HG03520 (cell line): ENCODE measurements at regions not wholly inside any gene's neighbourhood (a gene's known extent, or its start where the extent isn't known, plus 50 kb on each side); places are given as distances from the start of the nearest gene placed in this dataset.
"Not testable (repeated sequence)": the region's sequence is repeated elsewhere in the genome, so short reads cannot be mapped to it uniquely, and the experiment has no call there.

Experiments
- ATAC-seq: cut with Tn5 transposase; IDR thresholded peaks from one replicate; pipeline ENCODE4 v1.9.1; 2021; ENCODE audit warnings: mild to moderate bottlenecking, moderate library complexity; ENCODE audit not compliant: unreplicated experiment

- ATAC-seq, result not testable (repeated sequence)
These were observed 439.1 kb downstream of the CNTNAP4 start for GRCh38 chr16:76716251-76716650.

- ATAC-seq, result no peak
These were observed 447.0 kb downstream of the CNTNAP4 start for GRCh38 chr16:76724181-76724580.

- no peak for ATAC-seq
These were observed 452.3 kb downstream of the CNTNAP4 start for GRCh38 chr16:76729525-76729924.

- no peak for ATAC-seq
These were observed 455.7 kb downstream of the CNTNAP4 start for GRCh38 chr16:76732894-76733293.

GRCh38 chr16:76741623-76742022 lies 449.4 kb upstream of the MON1B start:
- ATAC-seq, result no peak

DNA sequence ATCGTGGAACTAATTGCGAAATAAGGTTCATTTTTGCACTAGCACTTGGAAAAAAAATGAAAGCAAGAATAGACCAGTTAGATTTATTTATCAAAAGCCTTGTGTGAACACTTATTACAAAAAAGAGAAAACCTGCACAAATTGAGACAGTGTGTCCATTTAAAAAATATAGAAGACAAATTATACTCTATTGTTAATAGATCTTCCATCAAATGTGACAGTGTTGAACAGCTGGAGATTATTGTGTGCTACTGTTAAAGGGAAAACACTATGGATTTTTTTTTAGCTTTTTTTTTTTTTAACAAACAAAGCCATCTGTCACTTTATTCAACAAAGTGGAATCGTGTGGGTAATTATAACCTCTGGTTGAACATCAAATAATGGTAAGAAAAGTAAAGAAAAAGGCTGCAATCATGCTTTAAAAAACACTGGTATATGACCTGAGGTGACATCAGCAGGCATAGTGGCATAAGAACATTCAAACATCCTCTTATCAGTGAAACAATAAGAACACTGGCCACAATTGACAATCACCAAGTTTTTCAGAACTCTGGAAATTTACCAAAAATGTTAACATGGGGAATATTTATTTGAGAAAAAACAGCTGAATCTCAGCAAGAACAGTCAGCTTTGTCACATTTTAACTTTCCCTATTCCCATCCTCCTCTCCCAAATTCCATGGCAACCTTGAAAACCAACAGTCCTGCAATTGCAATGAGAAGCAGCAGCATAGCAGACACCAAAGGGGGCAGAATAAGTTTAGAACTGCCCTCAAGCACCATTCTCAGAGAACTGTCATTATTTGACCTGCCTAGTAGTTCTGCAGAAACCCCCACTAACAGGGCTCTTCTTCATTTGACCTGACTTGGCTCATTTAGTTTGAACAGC lies 442.3 kb upstream of the MON1B start:
- ATAC-seq, result no peak

DNA sequence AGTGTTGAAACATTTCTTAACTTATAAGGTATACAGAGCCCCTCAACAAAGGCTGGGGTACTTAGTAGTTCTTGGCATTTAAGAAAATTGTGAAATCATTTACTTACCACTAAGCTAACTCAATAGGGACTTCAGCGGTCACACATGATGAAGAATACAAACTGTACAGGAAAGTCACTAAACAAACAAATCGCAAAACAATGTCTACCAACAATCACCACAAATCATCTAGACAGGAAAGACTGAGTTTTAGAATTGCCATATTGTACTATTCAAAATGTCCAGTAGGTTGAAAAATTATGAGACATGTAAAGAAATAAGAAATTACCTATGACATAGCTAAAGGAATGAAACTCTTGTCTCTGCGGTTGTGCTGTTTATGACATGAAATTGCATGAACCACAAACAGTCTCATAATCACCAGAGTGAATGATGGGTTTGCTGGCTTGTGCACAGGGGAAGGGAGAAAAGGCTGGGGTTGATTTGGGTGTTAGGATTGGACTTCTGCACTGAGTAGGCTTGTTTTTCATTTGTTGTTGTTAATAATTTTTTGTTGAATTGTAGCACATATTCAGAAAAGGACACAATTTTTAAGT lies 441.1 kb upstream of the MON1B start:
- no peak for ATAC-seq

GRCh38 chr16:76755496-76755895 lies 435.5 kb upstream of the MON1B start:
- no peak for ATAC-seq

- ATAC-seq, result no peak
These were observed 434.6 kb upstream of the MON1B start for GRCh38 chr16:76756423-76756822.

DNA sequence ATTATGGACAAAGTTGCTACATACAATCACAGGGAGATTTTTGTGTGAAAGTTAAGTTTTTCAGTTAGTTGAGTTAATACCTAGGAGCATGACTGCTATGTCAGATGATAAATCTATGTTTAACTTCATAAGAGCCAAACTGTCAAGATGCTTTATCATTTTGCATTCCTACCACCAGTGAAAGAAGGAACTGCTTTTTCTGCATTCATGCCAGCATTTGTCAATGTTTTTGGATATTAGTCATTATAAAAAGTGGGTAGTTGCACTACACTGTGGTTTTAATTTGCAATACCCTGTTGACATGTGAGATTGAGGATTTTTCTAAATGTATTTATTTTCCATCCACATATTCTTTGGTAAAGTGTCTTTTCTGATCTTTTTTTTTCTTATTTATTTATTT lies 434.0 kb upstream of the MON1B start:
- no peak for ATAC-seq

DNA sequence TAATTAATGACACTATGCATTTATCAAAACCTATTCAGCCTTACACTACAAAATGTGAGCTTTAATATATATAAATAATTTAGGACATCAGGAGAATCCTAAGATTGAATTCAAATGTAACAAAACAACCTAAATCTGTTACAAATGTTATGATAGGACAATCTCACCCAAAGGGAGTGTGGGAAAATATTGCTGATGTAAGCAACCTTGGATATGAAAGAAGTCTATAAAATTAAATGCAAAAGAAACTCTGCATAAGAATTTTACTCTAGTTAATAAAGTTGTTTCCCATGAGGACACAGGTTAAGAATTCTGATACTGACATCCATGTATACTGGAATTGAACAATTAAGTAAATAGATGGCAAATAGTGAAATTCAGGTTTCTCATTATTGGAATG lies 424.5 kb upstream of the MON1B start:
- ATAC-seq, result no peak

- ATAC-seq, result no peak
These were observed 422.7 kb upstream of the MON1B start for GRCh38 chr16:76768316-76768715.

GRCh38 chr16:76768948-76769347 lies 422.0 kb upstream of the MON1B start:
- no peak for ATAC-seq

DNA sequence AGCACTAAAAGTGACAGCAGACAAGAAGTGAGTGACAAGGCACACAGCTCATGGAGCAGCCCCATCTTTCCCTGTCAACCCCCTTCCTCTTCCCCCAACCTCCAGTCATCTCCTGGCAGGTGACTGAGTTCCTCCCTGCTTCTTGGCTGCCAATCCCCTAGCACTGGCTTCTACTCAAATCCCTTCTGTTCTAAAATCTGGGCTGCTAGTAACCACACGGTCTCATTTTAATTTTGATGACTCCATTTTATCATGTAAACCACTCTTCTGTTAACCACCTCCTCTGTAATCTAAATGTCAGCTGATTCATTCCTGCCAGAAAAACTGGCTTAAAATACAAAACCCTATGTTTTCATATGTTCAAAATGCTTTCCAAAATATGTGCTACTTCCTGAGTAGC lies 419.8 kb upstream of the MON1B start:
- ATAC-seq, result no peak

DNA sequence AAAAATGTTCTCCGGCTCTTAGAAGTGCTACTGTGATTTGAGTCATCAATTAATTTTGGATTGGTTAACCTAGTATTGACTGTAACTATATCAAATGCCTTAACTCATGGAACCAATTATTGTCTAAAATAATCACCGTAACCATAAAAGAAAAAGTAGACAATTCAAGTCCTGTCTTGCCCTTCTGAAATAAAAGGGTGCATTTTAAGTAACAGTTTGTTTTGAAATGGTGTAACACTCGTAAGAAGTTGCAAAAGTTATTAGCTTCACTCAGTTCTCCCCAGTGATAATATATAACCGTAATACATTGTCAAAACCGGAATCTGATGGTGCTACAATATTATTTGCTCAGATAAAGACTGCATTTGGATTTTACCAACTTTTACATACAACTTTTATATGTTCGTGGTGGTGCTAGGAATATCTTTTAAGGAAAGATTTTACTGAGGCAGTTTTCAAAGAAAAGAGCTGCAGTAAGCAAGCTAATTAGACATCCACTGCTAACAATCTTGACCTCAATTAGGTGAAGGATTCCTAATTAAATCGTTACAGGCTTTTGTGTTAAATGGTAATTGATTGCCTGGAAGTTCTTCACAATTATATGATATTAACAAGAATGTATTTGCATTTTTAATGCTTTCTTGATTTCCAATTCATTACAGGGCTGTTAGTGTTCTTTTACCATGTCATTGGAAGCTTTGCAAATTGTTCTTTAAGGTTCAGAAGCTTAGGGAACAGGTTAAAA lies 413.1 kb upstream of the MON1B start:
- no peak for ATAC-seq

DNA sequence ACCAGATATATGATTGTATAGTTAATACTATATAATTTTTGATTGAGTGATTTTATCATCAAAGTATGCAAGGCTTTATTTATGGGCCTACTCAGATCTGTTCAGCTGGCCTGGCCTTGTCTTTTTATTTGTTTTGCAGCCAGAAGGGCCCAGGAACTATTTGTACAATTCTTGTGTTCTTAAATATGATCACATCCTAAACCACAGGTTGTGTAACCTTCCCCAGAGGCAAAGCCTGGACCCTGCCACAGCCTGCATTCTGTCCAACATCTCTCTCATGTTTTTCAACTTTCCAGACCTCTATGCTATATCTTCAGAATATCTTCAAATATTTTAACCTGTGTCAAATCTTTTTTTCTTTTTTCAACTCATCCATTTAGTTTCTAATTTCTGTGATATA lies 410.4 kb upstream of the MON1B start:
- ATAC-seq, result no peak

DNA sequence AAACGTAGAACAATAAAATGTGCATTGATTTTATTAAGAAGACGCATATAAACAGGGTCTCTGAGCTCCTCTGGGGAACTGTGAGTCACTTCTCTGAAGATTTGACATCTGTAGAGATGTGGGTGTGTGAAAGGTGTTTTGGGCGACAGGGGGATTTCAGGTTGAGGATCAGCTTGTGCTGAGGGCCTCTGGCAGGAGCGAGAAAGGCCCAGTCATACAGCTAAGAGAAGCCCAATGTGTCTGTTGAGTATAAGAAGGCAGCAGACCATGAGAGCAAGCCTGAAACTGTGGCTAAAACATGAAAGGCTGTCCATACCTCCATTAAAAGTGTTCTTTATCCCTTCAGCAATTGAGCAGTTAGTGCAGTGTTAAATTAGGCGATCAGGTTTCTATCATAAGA lies 406.5 kb upstream of the MON1B start:
- no peak for ATAC-seq

GRCh38 chr16:76787394-76787793 lies 403.6 kb upstream of the MON1B start:
- no peak for ATAC-seq

- ATAC-seq, result no peak
These were observed 399.8 kb upstream of the MON1B start for GRCh38 chr16:76791151-76791550.

- no peak for ATAC-seq
These were observed 394.6 kb upstream of the MON1B start for GRCh38 chr16:76796416-76796815.

- ATAC-seq, result no peak
These were observed 394.0 kb upstream of the MON1B start for GRCh38 chr16:76796978-76797377.

GRCh38 chr16:76797457-76797856 lies 393.5 kb upstream of the MON1B start:
- no peak for ATAC-seq
